ENCODE measurements at regions not wholly inside any gene's neighbourhood (a gene's known extent, or its start where the extent isn't known, plus 50 kb on each side); places are given as distances from the start of the nearest gene placed in this dataset.

DNA sequence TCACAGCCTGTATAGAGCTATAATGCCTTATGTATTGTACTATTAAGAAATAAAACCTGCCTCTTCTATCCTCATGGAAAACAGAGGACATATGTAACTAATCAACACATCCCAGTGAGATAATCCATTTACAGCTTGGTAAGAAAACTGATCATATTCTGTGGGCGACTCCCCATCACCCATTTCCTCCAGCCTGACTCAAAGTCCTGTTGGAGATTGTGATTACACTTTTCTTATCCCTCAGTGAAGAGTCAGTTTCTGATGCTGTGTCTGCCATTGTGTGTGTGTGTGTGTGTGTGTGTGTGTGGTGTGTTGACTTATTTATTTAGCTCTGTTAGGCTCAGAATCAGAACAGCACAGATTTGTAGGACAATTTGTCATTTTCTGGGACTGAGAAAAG, 212.8 kb downstream of the FGF9 start:
- no peaks in the 10 kb centered on the region for H4K20me1 ChIP-seq (replicated peaks; ENCODE audit: control insufficient read depth, extremely low read depth, insufficient read depth, low read length)
- no peaks in the 10 kb centered on the region for H3K4me1 ChIP-seq (ENCODE audit: control insufficient read depth, extremely low read depth, insufficient read depth, low read length)
- DNase-seq (ENCODE audit: low read depth, low spot score) (no peak), FAIRE-seq (no peak)
- H3K27me3 ChIP-seq (ENCODE audit: control insufficient read depth in 2 of 2, insufficient read depth in 2 of 2, low read length in 2 of 2), result no peaks in the 10 kb centered on the region
- ChIA-PET CTCF (no interaction called here), POLR2A (no interaction called here)
- no peak overlapping the region for H2AFZ ChIP-seq (ENCODE audit: low read depth, low read length)
- no peak overlapping the region for H3K4me3 ChIP-seq (replicated peaks in 1 of 3; ENCODE audit: insufficient read depth in 1 of 3, low read depth in 1 of 3, low read length in 3 of 3)
- no peaks in the 10 kb centered on the region for H3K36me3 ChIP-seq (ENCODE audit: control insufficient read depth in 2 of 2, extremely low read depth in 1 of 2, insufficient read depth in 2 of 2, low read length in 2 of 2)
- intact Hi-C loops (cut with micrococcal nuclease), result no loop called here
- no peak overlapping the region for H3K9ac ChIP-seq (replicated peaks; ENCODE audit: extremely low read depth, insufficient read depth, low read length)
- dilution Hi-C loops (cut with MboI; ENCODE audit: extremely low pct_ligation_motif_present, low sequenced_read_pairs), result no loop called here
- no peaks in the 10 kb centered on the region for H3K9me1 ChIP-seq (replicated peaks; ENCODE audit: control insufficient read depth, extremely low read depth, insufficient read depth, low read length)
- H3K27ac ChIP-seq (ENCODE audit: insufficient read depth, low read depth, low read length), result no peak overlapping the region
- no peaks in the 10 kb centered on the region for H3K79me2 ChIP-seq (ENCODE audit: control insufficient read depth, insufficient read depth, low read length)
- no peak overlapping the region for H3K4me2 ChIP-seq (ENCODE audit: insufficient read depth, low read length)
- H3K9me3 ChIP-seq (replicated peaks; ENCODE audit: control insufficient read depth, insufficient read depth, low read length), result peaks cover 19% of the 10 kb centered on the region
- no TSS peak for BruUV-seq (replicated peaks)
- no peak for TF ChIP-seq POLR2AphosphoS5 (IDR thresholded peaks at IDR 0.05; ENCODE audit: insufficient read depth, low read depth, low read length)
- TF ChIP-seq, protein P1, sequence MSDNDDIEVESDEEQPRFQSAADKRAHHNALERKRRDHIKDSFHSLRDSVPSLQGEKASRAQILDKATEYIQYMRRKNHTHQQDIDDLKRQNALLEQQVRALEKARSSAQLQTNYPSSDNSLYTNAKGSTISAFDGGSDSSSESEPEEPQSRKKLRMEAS (IDR thresholded peaks at IDR 0.05; ENCODE audit: insufficient read depth, insufficient read length), result no peak
- no peak for TF ChIP-seq POLR2A (IDR thresholded peaks at IDR 0.05; ENCODE audit: low read depth, low read length)
- no peak for TF ChIP-seq CTCF (IDR thresholded peaks at IDR 0.05; ENCODE audit: extremely low read depth in 1 of 2, insufficient read depth in 1 of 2, low read depth in 1 of 2, low read length in 2 of 2)
- no peak for TF ChIP-seq FOS (IDR thresholded peaks at IDR 0.05; ENCODE audit: borderline replicate concordance, insufficient read depth, low read length)
- TF ChIP-seq MYC (IDR thresholded peaks at IDR 0.05; ENCODE audit: low read depth, low read length), result no peak
- TF ChIP-seq GATA2 (IDR thresholded peaks at IDR 0.05; ENCODE audit: insufficient read depth, insufficient read length, low read depth, low read length), result no peak
- TF ChIP-seq JUN (IDR thresholded peaks at IDR 0.05; ENCODE audit: borderline replicate concordance, insufficient read depth, insufficient read length, low read depth), result no peak
- no peak for TF ChIP-seq EZH2 (IDR thresholded peaks at IDR 0.05; ENCODE audit: borderline replicate concordance, low read depth, low read length, severe bottlenecking)

Measured in endothelial cell of umbilical vein (primary cell).